Endothelial cell (in vitro differentiated cells): ENCODE measurements at regions not wholly inside any gene's neighbourhood (a gene's known extent, or its start where the extent isn't known, plus 50 kb on each side); places are given as distances from the start of the nearest gene placed in this dataset.

Experiments
- DNase-seq: peaks from one replicate; pipeline ENCODE4 v3.0.0; 2021; ENCODE audit warnings: low spot score
- H3K27ac Mint-ChIP-seq: one replicate; pipeline ENCODE4 v1.8.0; 2021; ENCODE audit warnings: mixed read lengths, inconsistent platforms; ENCODE audit not compliant: unreplicated experiment
- H3K27me3 Mint-ChIP-seq: one replicate; pipeline ENCODE4 v1.8.0; 2021; ENCODE audit warnings: mild to moderate bottlenecking, moderate library complexity, mixed read lengths, inconsistent platforms; ENCODE audit not compliant: unreplicated experiment
- H3K36me3 Mint-ChIP-seq: one replicate; pipeline ENCODE4 v1.8.0; 2021; ENCODE audit warnings: mild to moderate bottlenecking, low read depth, mixed read lengths, inconsistent platforms; ENCODE audit not compliant: unreplicated experiment
- H3K4me1 Mint-ChIP-seq: one replicate; pipeline ENCODE4 v1.8.0; 2021; ENCODE audit warnings: mild to moderate bottlenecking, mixed read lengths, inconsistent platforms; ENCODE audit not compliant: unreplicated experiment
- H3K4me3 Mint-ChIP-seq: one replicate; pipeline ENCODE4 v1.8.0; 2021; ENCODE audit warnings: mild to moderate bottlenecking, mixed read lengths, inconsistent platforms; ENCODE audit not compliant: unreplicated experiment
- H3K9me3 Mint-ChIP-seq: one replicate; pipeline ENCODE4 v1.8.0; 2021; ENCODE audit warnings: mixed read lengths, inconsistent platforms; ENCODE audit not compliant: unreplicated experiment
- TF ChIP-seq, protein P1 (sequence below): fragments of 200-600 bp; sonication (generic); IDR thresholded peaks from one replicate; pipeline ENCODE4 v1.5.0; 2021; ENCODE audit warnings: antibody characterized with exemption; ENCODE audit not compliant: unreplicated experiment

DNA sequence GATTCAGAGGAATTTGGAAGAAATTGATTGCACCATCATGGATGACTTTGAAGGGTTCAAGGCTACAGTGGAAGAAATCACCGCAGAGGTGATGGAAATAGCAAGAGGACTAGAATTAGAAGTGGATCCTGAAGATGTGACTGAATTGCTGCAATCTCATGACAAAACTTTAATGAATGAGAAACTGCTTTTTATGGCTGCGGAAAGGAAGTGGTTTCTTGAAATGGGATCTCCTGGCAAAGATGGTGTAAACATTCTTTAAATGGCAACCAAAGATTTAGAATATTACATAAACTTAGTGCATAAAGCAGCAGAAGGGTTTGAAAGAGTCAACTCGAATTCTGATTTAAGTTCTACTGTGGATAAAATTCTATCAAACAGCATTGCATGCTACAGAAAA, 698.6 kb downstream of the PLA2G4A start:
- Mint-ChIP-seq H3K4me1 (no peaks in the 10 kb centered on the region), H3K9me3 (no peaks in the 10 kb centered on the region), H3K4me3 (no peak overlapping the region), H3K36me3 (no peaks in the 10 kb centered on the region), H3K27ac (no peak overlapping the region), H3K27me3 (no peaks in the 10 kb centered on the region)
- TF ChIP-seq, protein P1, sequence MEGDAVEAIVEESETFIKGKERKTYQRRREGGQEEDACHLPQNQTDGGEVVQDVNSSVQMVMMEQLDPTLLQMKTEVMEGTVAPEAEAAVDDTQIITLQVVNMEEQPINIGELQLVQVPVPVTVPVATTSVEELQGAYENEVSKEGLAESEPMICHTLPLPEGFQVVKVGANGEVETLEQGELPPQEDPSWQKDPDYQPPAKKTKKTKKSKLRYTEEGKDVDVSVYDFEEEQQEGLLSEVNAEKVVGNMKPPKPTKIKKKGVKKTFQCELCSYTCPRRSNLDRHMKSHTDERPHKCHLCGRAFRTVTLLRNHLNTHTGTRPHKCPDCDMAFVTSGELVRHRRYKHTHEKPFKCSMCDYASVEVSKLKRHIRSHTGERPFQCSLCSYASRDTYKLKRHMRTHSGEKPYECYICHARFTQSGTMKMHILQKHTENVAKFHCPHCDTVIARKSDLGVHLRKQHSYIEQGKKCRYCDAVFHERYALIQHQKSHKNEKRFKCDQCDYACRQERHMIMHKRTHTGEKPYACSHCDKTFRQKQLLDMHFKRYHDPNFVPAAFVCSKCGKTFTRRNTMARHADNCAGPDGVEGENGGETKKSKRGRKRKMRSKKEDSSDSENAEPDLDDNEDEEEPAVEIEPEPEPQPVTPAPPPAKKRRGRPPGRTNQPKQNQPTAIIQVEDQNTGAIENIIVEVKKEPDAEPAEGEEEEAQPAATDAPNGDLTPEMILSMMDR, result no peak
- no peak for DNase-seq

DNA sequence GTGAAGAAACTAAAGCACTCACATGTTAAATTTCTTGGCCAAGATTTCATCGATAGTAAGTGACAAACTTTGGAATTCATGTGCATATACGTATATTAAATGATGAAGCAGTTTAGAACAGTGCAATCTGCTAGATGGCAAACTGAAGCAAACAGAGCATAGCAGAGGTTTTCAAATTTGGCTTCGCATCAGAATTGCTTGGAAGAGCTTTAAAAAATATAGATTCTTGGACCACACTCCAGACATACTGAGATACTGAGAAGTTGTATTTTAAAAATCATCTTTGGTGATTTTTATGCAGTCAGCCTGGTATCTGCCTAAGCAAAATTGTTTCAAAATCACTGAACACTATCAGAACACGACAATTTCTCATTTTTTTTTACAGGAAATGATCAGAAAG, 709.2 kb downstream of the PLA2G4A start:
- Mint-ChIP-seq H3K36me3 (no peaks in the 10 kb centered on the region), H3K9me3 (no peaks in the 10 kb centered on the region), H3K4me3 (no peak overlapping the region), H3K27ac (no peak overlapping the region), H3K4me1 (no peaks in the 10 kb centered on the region), H3K27me3 (peaks cover 3% of the 10 kb centered on the region)
- no peak for DNase-seq
- TF ChIP-seq, protein P1, result no peak

- DNase-seq, result no peak
- no peaks in the 10 kb centered on the region for H3K36me3 Mint-ChIP-seq
- no peaks in the 10 kb centered on the region for H3K9me3 Mint-ChIP-seq
- TF ChIP-seq, protein P1, result no peak
- no peak overlapping the region for H3K27ac Mint-ChIP-seq
- H3K4me1 Mint-ChIP-seq, result no peaks in the 10 kb centered on the region
- H3K4me3 Mint-ChIP-seq, result no peak overlapping the region
- no peaks in the 10 kb centered on the region for H3K27me3 Mint-ChIP-seq
Observed at GRCh38 chr1:187549540-187549939, 720.8 kb downstream of the PLA2G4A start.

DNA sequence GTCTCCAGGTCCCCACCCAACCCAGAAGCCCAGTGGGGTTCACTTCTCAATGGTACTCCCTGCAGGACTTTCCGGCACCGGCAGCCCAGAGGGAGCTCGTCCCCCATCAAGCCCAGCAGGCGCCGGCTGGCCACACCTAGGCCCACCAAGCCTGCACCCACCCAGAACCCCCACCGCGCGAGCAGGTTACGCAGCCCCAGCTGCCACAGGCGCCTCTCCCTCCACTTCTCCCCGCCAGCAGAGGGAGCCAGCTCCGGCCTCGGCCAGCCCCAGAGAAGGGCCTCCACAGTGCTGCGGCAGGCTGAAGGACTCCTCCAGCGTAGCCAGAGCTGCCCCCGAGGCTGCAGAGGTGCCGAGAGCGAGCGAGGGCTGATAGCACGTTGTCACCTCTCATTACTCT, 722.3 kb downstream of the PLA2G4A start:
- no peaks in the 10 kb centered on the region for H3K36me3 Mint-ChIP-seq
- DNase-seq, result no peak
- H3K9me3 Mint-ChIP-seq, result no peaks in the 10 kb centered on the region
- no peak overlapping the region for H3K4me3 Mint-ChIP-seq
- no peak overlapping the region for H3K27ac Mint-ChIP-seq
- no peaks in the 10 kb centered on the region for H3K27me3 Mint-ChIP-seq
- TF ChIP-seq, protein P1, result no peak
- H3K4me1 Mint-ChIP-seq, result no peaks in the 10 kb centered on the region

GRCh38 chr1:187563191-187563590, 734.4 kb downstream of the PLA2G4A start:
- Mint-ChIP-seq H3K27ac (no peak overlapping the region), H3K27me3 (peaks cover 2% of the 10 kb centered on the region), H3K9me3 (no peaks in the 10 kb centered on the region), H3K4me1 (no peaks in the 10 kb centered on the region), H3K4me3 (no peak overlapping the region), H3K36me3 (no peaks in the 10 kb centered on the region)
- no peak for DNase-seq
- TF ChIP-seq, protein P1, result no peak
